GM19240 (cell line): ENCODE measurements at regions not wholly inside any gene's neighbourhood (a gene's known extent, or its start where the extent isn't known, plus 50 kb on each side); places are given as distances from the start of the nearest gene placed in this dataset.

Experiments
- DNase-seq: peaks from one replicate; pipeline ENCODE4 v3.0.0; 2011; ENCODE audit warnings: low spot score; ENCODE audit not compliant: insufficient read length

DNA sequence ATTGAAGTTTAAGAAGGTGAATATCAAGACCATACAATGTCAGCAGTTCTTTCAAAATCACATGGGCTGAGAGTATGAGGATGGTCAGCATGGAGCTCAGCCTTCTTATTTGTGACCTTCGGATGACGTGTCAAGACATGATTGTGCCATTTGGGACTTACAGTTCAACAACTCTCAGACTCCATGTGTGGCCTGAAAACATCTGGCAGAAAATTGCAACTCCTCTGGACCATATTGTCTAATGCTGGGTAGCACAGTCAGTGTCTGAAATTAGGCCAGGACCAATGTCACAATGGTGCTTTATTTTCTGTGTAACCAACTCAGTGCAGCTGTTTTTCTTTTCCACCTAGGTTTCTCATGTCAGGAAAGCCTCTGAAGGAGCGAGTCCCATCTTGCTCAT is 483.5 kb upstream of the PKN2 start:
- no peak for DNase-seq

DNA sequence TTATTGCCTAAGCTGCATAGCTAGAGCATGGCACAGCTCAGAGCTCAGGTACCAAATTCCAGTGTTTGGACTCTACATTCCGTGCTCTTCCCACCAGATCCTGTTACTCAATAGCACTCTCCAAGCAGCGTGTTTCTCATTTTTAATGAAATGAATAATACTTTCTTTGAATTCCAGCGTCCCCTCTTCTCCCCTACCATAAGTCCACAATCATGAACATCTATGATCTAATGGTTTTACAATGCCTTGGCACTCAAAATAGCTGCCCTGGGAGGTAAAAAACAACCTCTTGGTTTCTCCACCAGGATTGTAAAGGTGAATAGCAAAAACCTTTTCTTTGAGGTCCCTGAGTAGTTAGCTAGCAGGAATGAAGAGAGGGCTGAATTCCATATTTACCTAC is 480.0 kb upstream of the PKN2 start:
- no peak for DNase-seq

DNA sequence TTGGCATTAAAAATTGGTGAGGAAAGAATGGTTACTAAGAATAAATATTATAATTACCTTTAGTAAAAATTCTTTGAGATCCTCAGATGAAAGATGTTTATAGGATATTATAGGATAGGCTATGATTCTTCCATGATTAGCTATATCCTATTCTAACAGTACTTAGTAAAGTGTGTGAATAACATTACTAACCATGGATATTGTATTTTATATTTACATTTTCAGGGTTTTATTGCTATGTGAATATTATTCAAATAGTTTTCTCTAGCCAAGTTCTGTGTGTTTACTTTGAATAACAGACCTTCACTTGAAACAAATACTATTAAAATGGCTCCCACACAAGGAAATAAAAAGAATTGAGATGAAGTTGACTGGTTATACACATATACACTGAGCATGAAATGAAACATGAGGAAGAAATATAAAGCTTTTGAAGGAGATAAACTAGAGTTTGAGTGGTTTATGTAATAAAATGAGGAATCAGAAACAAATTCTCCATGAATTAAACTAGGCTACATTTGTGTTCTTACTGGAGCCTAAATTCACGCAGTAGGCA is 479.4 kb upstream of the PKN2 start:
- DNase-seq: no peak

DNA sequence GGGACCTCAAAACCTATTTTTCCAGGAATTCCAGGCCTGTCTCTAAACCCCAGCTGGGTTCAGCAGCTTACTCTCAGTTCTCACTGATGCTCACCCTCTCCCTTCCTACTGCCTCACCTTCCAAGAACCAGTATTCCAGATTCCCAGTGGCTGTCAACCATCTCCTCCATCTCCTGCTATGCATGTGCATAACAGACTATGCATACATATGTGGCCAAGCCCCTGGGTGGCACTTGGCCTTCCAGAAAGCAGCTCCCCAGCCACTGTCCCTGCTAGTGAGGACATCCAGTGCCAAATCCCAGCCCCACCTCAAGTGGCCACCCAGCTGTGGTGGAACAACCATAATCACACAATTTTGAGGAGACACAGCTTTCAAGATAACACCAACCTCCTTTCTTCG is 475.7 kb upstream of the PKN2 start:
- no peak for DNase-seq

DNA sequence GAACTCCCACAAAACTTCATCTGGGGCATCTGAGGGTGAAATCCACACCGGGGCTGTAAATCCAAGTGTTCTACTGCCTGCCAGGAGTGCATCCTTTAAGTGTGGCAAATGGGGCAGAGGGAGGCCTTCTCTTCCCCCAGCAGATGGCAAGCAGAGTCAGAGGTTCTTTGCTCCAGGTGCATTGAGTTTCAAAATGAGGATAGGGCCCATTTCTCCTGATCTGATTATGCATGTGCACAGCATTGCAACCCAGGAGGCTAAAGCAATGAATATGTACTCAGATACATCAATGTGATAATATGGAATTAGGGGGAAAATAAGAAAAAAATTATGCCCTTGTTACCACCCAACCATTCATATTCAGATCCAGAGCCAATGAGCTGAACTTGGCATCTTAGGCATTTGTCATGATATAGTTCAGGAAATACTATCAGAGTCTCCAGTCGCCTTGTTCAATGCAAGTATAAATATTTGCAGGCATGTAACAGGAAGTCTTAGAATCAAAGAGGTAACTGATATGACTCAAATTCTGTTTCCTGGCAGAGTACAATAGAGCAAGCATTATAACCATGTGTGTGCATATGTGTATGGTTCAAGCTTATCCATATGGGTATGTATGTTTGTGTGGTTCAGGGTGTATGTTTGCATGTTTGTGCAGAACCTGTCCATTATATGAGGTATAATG is 473.8 kb upstream of the PKN2 start:
- no peak for DNase-seq

DNA sequence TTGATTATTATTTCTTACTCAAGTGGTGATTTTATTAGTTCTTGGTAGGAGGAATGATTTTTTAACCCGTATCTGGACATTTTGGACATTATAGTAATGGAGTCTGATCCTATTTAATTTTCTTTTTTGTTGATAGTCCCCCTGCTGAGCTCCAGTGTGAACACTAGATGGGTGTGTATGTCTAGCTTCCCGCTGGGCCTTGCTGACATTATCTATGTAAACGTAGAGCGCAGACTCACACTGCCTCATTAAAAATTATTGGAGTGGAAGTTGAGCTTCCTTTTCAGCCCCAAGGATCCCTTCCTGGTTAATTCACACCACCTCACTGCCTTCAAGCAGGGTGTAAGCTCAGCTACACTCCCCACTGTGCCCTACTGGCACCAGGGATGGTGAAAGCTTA is 467.6 kb upstream of the PKN2 start:
- DNase-seq: no peak

DNA sequence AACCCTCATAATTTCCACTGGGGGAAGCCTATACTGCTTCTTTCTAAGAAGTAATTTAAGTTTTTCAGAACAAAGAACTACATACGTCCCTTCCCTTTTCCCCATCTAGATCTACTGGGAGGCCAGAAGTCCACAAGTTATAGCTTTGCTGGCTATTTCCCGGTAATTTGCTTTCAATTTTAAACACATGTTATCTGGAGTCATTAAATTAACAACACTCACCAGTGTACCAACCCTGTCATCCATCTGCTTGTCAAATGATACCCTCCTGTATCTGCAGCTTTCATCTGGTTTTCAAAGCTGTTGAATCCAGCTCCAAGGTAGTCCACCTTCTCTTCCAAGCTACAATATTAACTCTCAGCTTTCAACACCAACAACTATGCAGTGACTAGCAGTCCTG is 466.7 kb upstream of the PKN2 start:
- no peak for DNase-seq

DNA sequence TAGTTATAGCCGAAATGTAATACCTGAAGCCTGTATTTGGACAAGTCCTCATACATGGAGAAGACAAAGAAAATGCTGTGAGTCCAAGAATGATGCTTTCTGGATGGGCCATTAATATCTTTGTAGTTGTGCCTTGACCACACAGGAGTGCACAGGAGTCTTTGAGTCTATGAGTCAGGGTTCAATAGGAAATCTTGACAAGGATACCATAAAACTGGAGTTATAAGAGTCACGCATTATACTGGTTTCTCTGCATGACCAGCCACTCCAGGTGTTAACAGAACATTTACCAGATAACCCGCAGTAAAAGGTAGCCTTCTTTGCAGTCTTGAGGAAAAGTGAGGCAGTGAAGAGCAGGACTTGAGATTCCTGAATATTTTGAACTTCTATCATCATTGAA is 464.6 kb upstream of the PKN2 start:
- no peak for DNase-seq

DNA sequence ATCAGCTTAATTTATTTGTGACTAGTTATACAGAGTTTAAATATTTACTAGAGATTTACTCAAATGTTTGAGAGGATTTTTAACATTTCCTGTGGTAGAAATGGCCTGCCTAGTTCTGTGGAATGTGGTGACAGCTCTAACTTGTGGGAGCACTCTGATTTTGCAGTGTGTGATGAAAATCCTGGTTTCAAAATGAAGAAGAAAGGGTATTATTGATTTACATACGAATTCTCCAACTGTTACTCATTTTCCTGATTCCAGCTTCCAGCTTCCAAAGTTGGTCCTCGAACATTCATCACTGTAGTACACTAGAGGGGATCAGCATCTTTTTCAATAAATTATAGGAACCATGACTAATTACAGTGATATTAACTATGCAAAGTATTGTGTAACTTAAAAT is 462.7 kb upstream of the PKN2 start:
- no peak for DNase-seq

DNA sequence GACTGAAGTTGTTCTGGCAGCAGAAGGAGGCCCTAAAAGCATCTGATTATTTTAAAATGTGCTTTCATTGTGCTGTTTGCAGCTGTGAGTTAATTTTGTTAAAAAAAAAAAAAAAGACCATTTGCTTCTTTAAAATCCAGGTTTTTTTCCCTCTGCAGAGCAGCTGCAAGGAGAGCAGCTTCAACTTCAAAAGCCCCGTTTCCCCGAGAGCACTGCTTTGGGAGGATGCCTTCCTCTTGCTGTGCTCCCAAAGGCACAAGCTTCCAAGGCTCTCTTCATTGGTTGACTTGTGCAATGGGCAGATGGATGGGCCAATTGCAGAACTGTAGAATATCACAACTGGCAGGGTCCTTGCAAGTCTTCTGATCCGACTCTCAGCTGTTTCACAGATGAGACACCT is 459.2 kb upstream of the PKN2 start:
- no peak for DNase-seq

DNA sequence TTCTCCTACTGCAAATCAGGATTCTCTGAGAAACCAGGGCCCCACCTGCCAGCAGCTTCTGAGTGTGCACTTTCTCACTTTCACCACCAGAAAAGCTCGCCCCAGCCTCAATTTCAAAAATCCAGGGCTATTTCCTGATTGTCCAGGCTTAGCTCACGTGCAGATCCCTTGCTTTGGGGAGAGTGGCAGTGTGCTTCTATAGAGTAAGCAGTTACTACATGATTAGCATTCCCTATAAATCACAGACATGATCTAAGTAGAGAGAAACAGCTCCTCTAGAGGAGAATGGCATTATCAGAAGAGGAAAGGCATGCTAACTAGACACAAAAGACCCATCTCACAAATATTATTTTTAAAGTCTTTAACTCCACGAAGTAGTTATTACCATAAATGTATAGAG is 456.0 kb upstream of the PKN2 start:
- DNase-seq: no peak

DNA sequence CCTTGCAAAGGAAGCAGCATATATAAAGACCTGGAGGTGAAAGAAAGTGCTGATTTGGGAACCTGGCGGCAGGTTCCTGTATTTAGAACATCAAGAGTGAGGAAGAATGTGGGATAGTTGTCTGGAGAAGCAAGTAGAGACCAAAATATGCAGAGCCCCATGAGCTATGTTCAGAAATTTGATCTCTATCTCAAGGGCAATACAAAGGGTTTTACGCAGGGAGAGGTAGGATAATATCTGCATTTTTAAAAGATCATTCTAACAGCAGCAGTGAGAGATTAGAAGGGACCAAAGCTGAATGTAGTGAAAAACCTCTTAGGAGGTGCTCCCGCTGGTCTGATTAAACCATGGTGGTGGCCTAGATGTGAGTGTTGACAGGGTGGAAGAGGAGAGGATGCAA is 453.9 kb upstream of the PKN2 start:
- DNase-seq: no peak

DNA sequence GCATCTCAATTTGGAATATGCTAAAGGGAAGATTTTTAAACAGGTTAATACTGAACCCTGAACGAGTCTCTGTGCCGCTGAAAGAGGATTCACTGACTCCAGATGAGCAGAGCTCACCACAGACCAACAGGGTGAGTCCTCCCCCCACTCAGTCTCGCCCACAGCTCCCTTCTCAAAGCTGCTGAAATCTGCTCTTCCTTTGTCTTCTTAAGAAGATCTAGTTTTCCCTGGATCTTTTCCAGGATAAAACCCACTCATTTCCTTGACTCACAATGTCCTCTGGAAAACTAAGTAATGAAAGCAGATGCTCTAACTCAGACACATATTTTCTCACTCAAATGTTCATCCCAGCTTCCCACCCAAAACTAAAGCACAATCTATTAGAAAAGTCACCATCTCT is 447.0 kb upstream of the PKN2 start:
- no peak for DNase-seq

DNA sequence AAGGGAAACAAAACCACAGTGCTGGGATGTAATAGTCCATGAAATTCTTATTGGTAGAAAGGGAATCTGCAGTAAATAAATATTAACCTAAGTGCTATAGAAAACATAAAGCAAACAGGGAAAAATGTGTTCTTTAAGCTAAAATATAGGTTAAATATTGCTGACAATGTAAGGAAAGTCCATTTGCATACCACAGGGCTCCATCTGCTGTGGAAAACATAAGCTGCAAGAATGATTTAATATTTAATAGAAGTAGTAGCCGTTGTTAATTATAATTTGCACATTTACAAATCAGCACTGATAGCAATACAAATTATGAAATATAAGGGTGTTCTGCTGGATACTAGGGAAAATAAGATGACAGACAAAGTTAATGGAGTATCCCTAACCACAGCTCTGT is 444.9 kb upstream of the PKN2 start:
- DNase-seq: no peak

DNA sequence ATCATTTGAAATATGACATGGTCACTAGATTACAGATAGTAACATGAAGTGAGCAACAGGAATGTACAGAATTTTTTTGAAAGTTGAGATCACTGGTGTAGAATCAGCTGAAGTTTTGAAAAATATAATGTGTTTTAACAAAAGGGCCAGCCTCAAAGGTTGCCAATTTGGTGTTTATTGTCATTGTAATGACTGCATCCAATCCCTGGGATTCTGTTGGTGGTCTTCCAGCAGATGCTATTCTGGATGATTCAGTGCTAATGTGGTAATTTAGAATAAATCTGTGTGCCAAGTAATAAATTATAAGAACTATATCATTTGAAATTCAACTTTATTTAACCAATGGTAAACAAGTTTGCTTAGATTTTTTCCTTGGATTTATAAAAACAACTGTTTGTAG is 436.4 kb upstream of the PKN2 start:
- no peak for DNase-seq

DNA sequence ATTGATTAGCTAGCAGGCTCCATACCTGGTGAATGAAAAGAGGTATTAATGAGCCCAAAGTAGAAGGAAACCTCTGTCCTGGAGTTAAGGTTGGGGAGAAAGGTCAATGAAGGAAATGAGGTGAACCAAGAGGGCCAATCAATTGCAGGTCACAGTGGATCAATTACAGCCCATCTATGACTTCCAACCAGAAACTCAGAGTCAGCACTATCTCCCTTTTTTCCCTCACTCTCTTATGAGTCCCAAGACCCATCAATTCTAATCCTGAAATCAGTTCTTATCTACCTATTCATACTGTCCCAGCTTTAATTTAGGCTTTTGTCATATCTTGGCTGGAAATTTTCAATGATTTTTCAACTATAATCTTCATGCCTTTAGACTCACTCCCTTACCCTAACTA is 433.2 kb upstream of the PKN2 start:
- DNase-seq: no peak

DNA sequence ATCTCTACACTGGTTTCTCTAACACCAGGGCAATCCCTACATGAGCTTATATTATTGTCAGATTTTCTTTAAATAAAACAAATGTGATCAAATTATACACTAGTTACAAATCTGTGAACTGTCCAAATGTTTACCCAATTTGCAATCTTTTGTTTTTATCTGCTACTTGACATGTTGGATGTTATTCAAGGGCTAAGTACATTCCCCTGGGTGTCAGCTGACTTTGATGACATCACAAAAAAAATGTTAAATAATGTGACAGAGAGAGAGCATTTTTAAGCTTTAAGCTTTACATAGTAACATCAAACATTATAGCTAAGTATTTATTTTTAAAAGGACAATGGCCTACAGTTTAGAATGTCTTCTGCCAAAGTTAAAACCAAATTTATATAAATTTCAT is 431.3 kb upstream of the PKN2 start:
- DNase-seq: no peak

DNA sequence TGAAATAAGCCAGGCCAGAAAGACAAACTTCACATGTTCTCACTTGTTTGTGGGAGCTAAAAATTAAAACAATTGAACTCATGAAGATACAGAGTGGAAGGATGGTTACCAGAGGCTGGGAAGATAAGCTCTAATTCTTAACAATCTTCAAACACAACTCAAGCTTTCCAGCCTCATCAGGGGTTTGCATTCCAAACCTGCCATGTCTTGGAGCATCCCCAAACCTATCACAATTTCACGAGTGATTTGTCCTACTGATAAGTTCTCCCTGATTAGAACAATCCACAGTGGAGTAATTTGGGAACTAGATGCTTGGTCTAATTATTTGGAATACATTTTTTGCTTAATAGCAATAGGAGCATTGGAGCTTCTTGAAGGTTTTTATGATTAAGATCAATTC is 418.5 kb upstream of the PKN2 start:
- DNase-seq: no peak

DNA sequence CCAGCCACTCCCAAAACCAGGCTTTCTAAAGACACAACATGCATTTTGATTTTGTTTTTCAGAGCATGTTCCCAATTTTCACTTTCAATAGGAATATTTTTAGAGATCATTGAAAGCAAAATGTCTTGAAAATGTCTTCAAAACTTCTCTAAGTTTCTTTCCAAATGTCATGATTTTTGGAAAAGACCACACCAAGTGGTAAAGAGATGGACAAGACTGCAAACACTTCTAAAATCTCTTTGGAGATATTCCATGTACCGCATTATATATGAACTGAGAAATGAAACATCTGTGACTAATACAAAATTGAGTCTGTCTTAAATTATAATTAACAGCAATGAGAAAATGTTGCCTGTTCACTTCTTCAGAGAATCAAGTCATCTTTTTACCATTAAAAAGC is 418.0 kb upstream of the PKN2 start:
- no peak for DNase-seq

DNA sequence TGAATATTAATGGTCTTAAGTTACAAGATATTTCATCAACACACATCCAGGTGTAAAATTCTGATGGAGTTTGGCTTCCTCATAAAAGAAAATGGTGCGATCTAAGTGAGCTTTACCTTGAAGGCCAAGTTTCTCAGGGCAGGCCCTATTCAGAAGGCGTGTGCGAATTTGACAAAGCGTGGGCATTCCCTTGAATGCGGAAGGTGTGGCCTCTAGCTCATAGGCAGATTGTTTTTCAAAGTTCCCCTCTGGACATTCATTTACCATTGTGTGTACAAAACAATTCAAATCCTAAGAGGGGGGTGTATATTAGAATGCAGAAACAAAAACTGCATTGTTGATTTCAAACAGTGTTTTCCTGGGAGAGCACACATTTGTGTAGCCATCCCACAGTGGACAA is 411.9 kb upstream of the PKN2 start:
- no peak for DNase-seq

DNA sequence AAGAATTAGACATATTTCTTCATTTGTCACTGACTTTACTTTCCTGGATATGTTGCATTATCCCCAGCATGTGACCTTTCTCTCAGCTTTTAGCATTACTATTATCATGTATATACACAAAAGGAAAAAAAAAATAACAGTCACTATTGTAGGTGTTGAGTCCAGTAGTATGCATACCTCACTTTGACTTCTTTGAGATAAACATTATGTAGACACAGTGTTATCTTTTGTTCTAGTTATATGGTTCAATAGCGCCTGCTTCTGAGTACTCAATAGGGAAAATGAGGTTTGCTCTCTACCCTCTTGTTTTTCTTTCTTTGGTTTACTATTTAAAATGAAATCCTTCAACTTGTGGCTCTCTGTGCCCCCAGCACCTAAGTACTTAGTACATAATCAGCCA is 409.6 kb upstream of the PKN2 start:
- DNase-seq: no peak

DNA sequence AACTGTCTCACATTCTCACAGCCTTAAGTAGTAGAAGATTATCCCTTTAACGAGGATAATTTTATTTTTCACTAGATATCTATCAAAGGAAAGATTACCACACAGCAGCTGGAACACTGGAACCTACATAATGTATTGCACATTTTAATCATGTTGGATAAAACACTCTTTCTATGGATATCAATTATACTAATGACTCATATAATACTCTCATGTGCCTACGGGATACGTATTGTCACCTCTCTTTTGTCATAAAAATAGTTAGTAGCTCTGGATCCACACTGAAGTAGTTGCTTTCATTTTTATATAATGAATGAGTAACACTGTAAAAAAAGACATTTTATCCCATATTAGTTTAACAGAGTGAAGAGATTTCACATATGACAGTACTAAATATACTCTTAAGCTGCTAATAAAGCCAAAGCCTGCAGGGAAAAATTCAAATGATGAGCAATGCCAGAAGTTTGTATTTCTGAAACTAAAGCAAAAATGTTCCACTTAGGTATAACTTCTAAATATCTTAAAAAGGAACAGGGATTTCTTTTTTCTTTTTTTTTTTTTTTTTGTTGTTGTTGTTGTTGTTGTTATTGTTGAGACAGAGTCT is 408.7 kb upstream of the PKN2 start:
- DNase-seq: no peak

DNA sequence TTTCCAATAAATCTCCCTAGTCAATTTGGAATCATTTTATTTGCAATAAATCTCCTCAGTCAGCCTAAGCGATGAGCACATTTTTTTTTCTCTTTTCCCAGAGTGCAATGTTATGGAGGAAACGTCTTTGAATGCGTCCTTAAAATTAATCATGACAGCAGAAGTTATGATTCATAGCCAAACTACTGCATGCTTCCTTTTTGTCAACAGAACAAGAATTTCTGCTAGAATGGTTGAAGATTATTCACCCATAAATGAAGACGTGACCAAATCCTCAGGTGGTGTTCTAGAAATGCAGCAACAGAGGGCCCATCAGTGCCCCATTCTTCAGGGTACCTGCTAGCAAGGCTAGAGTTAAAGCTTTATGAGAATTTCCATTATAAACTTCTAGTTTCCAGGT is 407.9 kb upstream of the PKN2 start:
- no peak for DNase-seq
